Naive thymus-derived CD8-positive, alpha-beta T cell (primary cell): ENCODE measurements at regions not wholly inside any gene's neighbourhood (a gene's known extent, or its start where the extent isn't known, plus 50 kb on each side); places are given as distances from the start of the nearest gene placed in this dataset. TPM values are rescaled to one million over a fixed set of nuclear protein-coding genes. Genes with fewer than 3 reads are reported as not detected.

Experiments used
- microRNA-seq: library from miRNA; unstranded; fragments of <30 nt; microRNA quantifications from one replicate; pipeline ENCODE4 v1.2.0, GENCODE V29; 2022; ENCODE audit warnings: borderline microRNAs expressed

Small RNA genes in the stretch of these regions (microRNA-seq; reads per million reads assigned to microRNA genes)
- gene MIR4778: not detected
